HL-60 (cell line): ENCODE measurements at regions not wholly inside any gene's neighbourhood (a gene's known extent, or its start where the extent isn't known, plus 50 kb on each side); places are given as distances from the start of the nearest gene placed in this dataset.

Source experiments
- CTCF ChIP-seq: IDR thresholded peaks from one replicate; pipeline ENCODE4 v1.5.1; 2011; ENCODE audit warnings: low read length, control low read depth, inconsistent platforms; ENCODE audit not compliant: insufficient read depth
- GABPA ChIP-seq: IDR thresholded peaks from 2 replicates; pipeline ENCODE4 v1.6.1; 2012; ENCODE audit warnings: low read depth
- POLR2AphosphoS5 ChIP-seq: IDR thresholded peaks from 2 replicates; pipeline ENCODE4 v1.6.1; 2012; ENCODE audit warnings: low read depth
- SPI1 ChIP-seq: IDR thresholded peaks from 2 replicates; pipeline ENCODE4 v1.6.1; 2012; ENCODE audit warnings: low read depth, mild to moderate bottlenecking, borderline replicate concordance
- TF ChIP-seq, protein P1 (sequence below): IDR thresholded peaks from 2 replicates; pipeline ENCODE4 v1.6.1; 2012; ENCODE audit warnings: low read depth; ENCODE audit not compliant: insufficient replicate concordance

DNA sequence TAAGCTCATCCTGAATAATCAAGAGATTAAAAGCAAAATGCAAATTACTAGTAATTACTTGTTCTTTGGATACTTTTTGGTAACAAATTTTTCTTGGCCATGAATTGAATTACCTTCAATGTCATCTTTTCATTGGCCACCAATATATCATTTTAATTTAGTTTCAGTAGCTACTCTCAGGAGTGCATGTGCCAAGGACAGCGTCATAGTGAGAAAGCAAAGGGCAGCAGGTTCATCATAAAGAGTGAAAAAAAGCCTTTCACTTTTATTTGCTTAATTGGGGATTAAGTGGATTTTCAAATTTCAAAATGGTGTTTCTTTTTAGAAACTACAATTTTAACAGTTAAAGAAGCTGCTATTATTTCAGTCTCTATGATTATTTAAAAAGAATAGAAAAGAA lies 815.2 kb downstream of the NR4A2 start:
- TF ChIP-seq CTCF (no peak), POLR2AphosphoS5 (no peak), GABPA (no peak), SPI1 (no peak)
- TF ChIP-seq, protein P1, sequence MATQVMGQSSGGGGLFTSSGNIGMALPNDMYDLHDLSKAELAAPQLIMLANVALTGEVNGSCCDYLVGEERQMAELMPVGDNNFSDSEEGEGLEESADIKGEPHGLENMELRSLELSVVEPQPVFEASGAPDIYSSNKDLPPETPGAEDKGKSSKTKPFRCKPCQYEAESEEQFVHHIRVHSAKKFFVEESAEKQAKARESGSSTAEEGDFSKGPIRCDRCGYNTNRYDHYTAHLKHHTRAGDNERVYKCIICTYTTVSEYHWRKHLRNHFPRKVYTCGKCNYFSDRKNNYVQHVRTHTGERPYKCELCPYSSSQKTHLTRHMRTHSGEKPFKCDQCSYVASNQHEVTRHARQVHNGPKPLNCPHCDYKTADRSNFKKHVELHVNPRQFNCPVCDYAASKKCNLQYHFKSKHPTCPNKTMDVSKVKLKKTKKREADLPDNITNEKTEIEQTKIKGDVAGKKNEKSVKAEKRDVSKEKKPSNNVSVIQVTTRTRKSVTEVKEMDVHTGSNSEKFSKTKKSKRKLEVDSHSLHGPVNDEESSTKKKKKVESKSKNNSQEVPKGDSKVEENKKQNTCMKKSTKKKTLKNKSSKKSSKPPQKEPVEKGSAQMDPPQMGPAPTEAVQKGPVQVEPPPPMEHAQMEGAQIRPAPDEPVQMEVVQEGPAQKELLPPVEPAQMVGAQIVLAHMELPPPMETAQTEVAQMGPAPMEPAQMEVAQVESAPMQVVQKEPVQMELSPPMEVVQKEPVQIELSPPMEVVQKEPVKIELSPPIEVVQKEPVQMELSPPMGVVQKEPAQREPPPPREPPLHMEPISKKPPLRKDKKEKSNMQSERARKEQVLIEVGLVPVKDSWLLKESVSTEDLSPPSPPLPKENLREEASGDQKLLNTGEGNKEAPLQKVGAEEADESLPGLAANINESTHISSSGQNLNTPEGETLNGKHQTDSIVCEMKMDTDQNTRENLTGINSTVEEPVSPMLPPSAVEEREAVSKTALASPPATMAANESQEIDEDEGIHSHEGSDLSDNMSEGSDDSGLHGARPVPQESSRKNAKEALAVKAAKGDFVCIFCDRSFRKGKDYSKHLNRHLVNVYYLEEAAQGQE: no peak
